ENCODE measurements at regions not wholly inside any gene's neighbourhood (a gene's known extent, or its start where the extent isn't known, plus 50 kb on each side); places are given as distances from the start of the nearest gene placed in this dataset.

GRCh38 chr9:117464941-117465616, 50.2 kb upstream of the ASTN2 start:
- H3K27ac ChIP-seq (ENCODE audit: low read depth, low read length) = no peak overlapping the region
- H3K27me3 ChIP-seq (ENCODE audit: low read length) = no peaks in the 10 kb centered on the region

More at GRCh38 chr9:117464941-117465616, 50.2 kb upstream of the ASTN2 start:
- no peaks in the 10 kb centered on the region for H3K9me3 ChIP-seq (ENCODE audit: insufficient read depth, low read length)
- no peak overlapping the region for H3K4me3 ChIP-seq (ENCODE audit: insufficient read depth, low read length, poor library complexity, severe bottlenecking)
- TF ChIP-seq, protein P1, sequence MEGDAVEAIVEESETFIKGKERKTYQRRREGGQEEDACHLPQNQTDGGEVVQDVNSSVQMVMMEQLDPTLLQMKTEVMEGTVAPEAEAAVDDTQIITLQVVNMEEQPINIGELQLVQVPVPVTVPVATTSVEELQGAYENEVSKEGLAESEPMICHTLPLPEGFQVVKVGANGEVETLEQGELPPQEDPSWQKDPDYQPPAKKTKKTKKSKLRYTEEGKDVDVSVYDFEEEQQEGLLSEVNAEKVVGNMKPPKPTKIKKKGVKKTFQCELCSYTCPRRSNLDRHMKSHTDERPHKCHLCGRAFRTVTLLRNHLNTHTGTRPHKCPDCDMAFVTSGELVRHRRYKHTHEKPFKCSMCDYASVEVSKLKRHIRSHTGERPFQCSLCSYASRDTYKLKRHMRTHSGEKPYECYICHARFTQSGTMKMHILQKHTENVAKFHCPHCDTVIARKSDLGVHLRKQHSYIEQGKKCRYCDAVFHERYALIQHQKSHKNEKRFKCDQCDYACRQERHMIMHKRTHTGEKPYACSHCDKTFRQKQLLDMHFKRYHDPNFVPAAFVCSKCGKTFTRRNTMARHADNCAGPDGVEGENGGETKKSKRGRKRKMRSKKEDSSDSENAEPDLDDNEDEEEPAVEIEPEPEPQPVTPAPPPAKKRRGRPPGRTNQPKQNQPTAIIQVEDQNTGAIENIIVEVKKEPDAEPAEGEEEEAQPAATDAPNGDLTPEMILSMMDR (IDR thresholded peaks at IDR 0.05; ENCODE audit: insufficient read depth, low read length, poor library complexity, severe bottlenecking) = no peak
- no peak for TF ChIP-seq EZH2phosphoT487 (conservative IDR thresholded peaks at IDR 0.05; ENCODE audit: low read length)
- no peaks in the 10 kb centered on the region for H3K79me2 ChIP-seq (ENCODE audit: insufficient read depth, low read length)
- H4K20me1 ChIP-seq (ENCODE audit: low read depth, low read length) = no peaks in the 10 kb centered on the region
- H2AFZ ChIP-seq (ENCODE audit: low read depth, low read length, severe bottlenecking) = no peak overlapping the region
- H3F3A ChIP-seq (ENCODE audit: insufficient read depth) = no peaks in the 10 kb centered on the region
- H3K9ac ChIP-seq (ENCODE audit: low read length) = no peak overlapping the region
- H3K36me3 ChIP-seq (ENCODE audit: low read length) = no peaks in the 10 kb centered on the region
- no peak overlapping the region for H3K4me2 ChIP-seq (ENCODE audit: low read depth, low read length, poor library complexity, severe bottlenecking)
- no peaks in the 10 kb centered on the region for H3K9me2 ChIP-seq (replicated peaks; ENCODE audit: insufficient read depth, low read length)
